ENCODE measurements at regions not wholly inside any gene's neighbourhood (a gene's known extent, or its start where the extent isn't known, plus 50 kb on each side); places are given as distances from the start of the nearest gene placed in this dataset.

DNA sequence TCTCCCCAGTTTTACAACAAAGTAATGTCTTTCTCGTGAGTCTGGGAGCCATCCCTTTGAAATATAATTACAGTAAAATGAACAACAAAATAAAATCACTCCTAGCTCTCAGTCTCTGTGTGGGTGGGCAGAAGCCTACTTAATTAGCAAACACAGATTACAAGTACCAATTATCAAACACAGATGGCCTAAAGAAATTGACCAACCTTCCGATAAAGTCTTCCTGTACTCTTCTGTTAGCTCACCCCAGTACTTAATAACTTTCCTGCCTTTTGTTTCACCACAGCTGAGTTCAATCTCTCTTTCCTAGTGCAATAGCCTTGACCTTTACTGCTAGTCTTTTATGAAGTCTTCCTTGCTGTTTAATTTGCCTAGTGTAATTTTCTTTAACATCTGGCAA, 719.2 kb upstream of the MBL2 start:
- Histone ChIP-seq H3F3A (ENCODE audit: insufficient read depth, low read length) (no peaks in the 10 kb centered on the region), H3K27ac (ENCODE audit: low read depth, low read length, poor library complexity, severe bottlenecking) (no peak overlapping the region), H3K36me3 (ENCODE audit: insufficient read depth, low read length) (no peaks in the 10 kb centered on the region), H3K79me2 (ENCODE audit: insufficient read depth, low read length) (no peaks in the 10 kb centered on the region), H3K9ac (ENCODE audit: low read length) (no peak overlapping the region), H3K4me2 (ENCODE audit: low read length) (no peak overlapping the region), H3K27me3 (ENCODE audit: insufficient read depth, low read length) (no peaks in the 10 kb centered on the region), H3K9me3 (ENCODE audit: low read length) (no peaks in the 10 kb centered on the region), H3K9me2 (ENCODE audit: low read depth, low read length) (no peaks in the 10 kb centered on the region), H4K20me1 (ENCODE audit: insufficient read depth, low read length) (no peaks in the 10 kb centered on the region), H2AFZ (ENCODE audit: low read length) (no peak overlapping the region), H3K4me3 (ENCODE audit: low read depth, low read length, poor library complexity, severe bottlenecking) (no peak overlapping the region), H3K4me1 (ENCODE audit: insufficient read depth, low read length, severe bottlenecking) (no peaks in the 10 kb centered on the region)
- TF ChIP-seq EZH2 (IDR thresholded peaks at IDR 0.05; ENCODE audit: borderline replicate concordance, low read length) (no peak), CTCF (IDR thresholded peaks at IDR 0.05; ENCODE audit: low read length) (no peak)

GRCh38 chr10:53490553-53490952, 718.0 kb upstream of the MBL2 start:
- Histone ChIP-seq H3K9me3 (ENCODE audit: low read length) (no peaks in the 10 kb centered on the region), H3K9ac (ENCODE audit: low read length) (no peak overlapping the region), H4K20me1 (ENCODE audit: insufficient read depth, low read length) (no peaks in the 10 kb centered on the region), H3K4me3 (ENCODE audit: low read depth, low read length, poor library complexity, severe bottlenecking) (no peak overlapping the region), H3F3A (ENCODE audit: insufficient read depth, low read length) (no peaks in the 10 kb centered on the region), H3K79me2 (ENCODE audit: insufficient read depth, low read length) (no peaks in the 10 kb centered on the region), H3K4me2 (ENCODE audit: low read length) (no peak overlapping the region), H3K4me1 (ENCODE audit: insufficient read depth, low read length, severe bottlenecking) (no peaks in the 10 kb centered on the region), H3K36me3 (ENCODE audit: insufficient read depth, low read length) (no peaks in the 10 kb centered on the region), H2AFZ (ENCODE audit: low read length) (no peak overlapping the region), H3K27me3 (ENCODE audit: insufficient read depth, low read length) (no peaks in the 10 kb centered on the region), H3K27ac (ENCODE audit: low read depth, low read length, poor library complexity, severe bottlenecking) (no peak overlapping the region), H3K9me2 (ENCODE audit: low read depth, low read length) (no peaks in the 10 kb centered on the region)
- no peak for TF ChIP-seq CTCF (IDR thresholded peaks at IDR 0.05; ENCODE audit: low read length)

DNA sequence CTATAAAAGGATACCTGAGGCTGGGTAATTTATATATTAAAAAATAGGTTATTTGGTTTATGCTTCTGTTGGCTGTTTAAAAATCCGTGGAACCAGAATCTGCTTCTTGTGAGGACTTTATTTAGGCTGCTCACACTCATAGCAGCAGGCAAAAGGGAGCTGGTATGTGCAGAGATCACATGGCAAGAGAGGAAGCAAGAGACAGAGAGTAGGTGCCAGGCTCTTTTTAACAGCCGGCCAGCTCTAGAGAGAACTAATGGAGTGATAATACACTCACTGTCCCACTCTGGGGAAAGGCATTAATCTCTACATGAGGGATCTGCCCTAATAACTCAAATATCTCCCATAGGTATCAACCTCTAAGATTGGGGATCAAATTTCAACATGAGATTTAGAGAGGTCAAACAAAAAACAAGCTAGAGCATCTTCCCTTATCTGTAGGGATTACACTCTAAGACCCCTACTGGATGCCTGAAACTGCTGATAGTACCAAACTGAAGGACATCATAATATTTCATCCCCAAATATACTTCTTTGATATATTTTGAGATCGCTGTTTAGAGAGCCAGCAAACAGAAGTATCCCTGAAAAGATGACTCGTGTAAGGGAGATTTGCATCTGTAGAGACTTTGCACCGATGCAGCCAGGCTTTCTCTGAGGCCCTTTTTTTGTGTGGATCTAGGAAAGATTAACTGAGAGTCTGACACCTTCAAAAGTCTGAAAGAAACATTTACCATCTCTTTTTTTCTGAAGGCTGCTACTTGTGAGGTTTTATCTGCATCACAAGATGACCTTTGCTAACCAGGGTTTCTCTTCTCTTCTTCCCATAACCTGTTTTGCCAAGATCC, 717.0 kb upstream of the MBL2 start:
- Histone ChIP-seq H3K9me3 (ENCODE audit: low read length) (no peaks in the 10 kb centered on the region), H2AFZ (ENCODE audit: low read length) (no peak overlapping the region), H3K4me1 (ENCODE audit: insufficient read depth, low read length, severe bottlenecking) (no peaks in the 10 kb centered on the region), H3K79me2 (ENCODE audit: insufficient read depth, low read length) (no peaks in the 10 kb centered on the region), H3F3A (ENCODE audit: insufficient read depth, low read length) (no peaks in the 10 kb centered on the region), H3K36me3 (ENCODE audit: insufficient read depth, low read length) (no peaks in the 10 kb centered on the region), H3K4me2 (ENCODE audit: low read length) (no peak overlapping the region), H4K20me1 (ENCODE audit: insufficient read depth, low read length) (no peaks in the 10 kb centered on the region), H3K27me3 (ENCODE audit: insufficient read depth, low read length) (no peaks in the 10 kb centered on the region), H3K27ac (ENCODE audit: low read depth, low read length, poor library complexity, severe bottlenecking) (no peak overlapping the region), H3K9me2 (ENCODE audit: low read depth, low read length) (no peaks in the 10 kb centered on the region), H3K4me3 (ENCODE audit: low read depth, low read length, poor library complexity, severe bottlenecking) (no peak overlapping the region), H3K9ac (ENCODE audit: low read length) (no peak overlapping the region)
- TF ChIP-seq EZH2 (IDR thresholded peaks at IDR 0.05; ENCODE audit: borderline replicate concordance, low read length), result no peak
- no peak for TF ChIP-seq CTCF (IDR thresholded peaks at IDR 0.05; ENCODE audit: low read length)

All from OCI-LY1 (cell line).